SJCRH30 (cell line): ENCODE measurements at regions not wholly inside any gene's neighbourhood (a gene's known extent, or its start where the extent isn't known, plus 50 kb on each side); places are given as distances from the start of the nearest gene placed in this dataset.

Experiments used
- DNase-seq, 2 experiments: peaks; one replicate each; pipeline ENCODE4 v3.0.0-alpha.2; 2015 to 2020
- H3K27ac ChIP-seq: fragments of 250-450 bp; sonication (Bioruptor Pico); 2 replicates; pipeline ENCODE4 v1.5.1; 2020; ENCODE audit warnings: mild to moderate bottlenecking, moderate library complexity
- H3K27me3 ChIP-seq: fragments of 250-450 bp; sonication (Bioruptor Pico); 2 replicates; pipeline ENCODE4 v1.5.1; 2020; ENCODE audit warnings: mild to moderate bottlenecking, moderate library complexity
- H3K36me3 ChIP-seq: fragments of 250-450 bp; sonication (Bioruptor Pico); 2 replicates; pipeline ENCODE4 v1.5.1; 2020; ENCODE audit warnings: mild to moderate bottlenecking, moderate library complexity
- H3K4me1 ChIP-seq: fragments of 250-450 bp; sonication (Bioruptor Pico); 2 replicates; pipeline ENCODE4 v1.5.1; 2020; ENCODE audit warnings: mild to moderate bottlenecking, moderate library complexity
- H3K4me3 ChIP-seq: fragments of 250-450 bp; sonication (Bioruptor Pico); 2 replicates; pipeline ENCODE4 v1.5.1; 2020; ENCODE audit warnings: mild to moderate bottlenecking, moderate library complexity
- H3K9me3 ChIP-seq: fragments of 250-450 bp; sonication (Bioruptor Pico); replicated peaks from 2 replicates; pipeline ENCODE4 v1.5.1; 2020; ENCODE audit warnings: mild to moderate bottlenecking, moderate library complexity

- H3K27me3 ChIP-seq, result no peaks in the 10 kb centered on the region
- no peaks in the 10 kb centered on the region for H3K36me3 ChIP-seq
- peak; percentile 7 to 17 for DNase-seq
- H3K9me3 ChIP-seq, result no peaks in the 10 kb centered on the region
- no peak overlapping the region for H3K4me3 ChIP-seq
- no peaks in the 10 kb centered on the region for H3K4me1 ChIP-seq
- H3K27ac ChIP-seq, result no peak overlapping the region
These were observed 57.3 kb upstream of the CEP83 start for GRCh38 chr12:94516985-94517384.

- Histone ChIP-seq H3K27ac (no peak overlapping the region), H3K4me3 (no peak overlapping the region), H3K4me1 (no peaks in the 10 kb centered on the region), H3K27me3 (no peaks in the 10 kb centered on the region), H3K36me3 (no peaks in the 10 kb centered on the region), H3K9me3 (no peaks in the 10 kb centered on the region)
- no peak for DNase-seq
These were observed 53.9 kb upstream of the CEP83 start for GRCh38 chr12:94513527-94513926.

GRCh38 chr12:94511506-94511905, 51.8 kb upstream of the CEP83 start:
- Histone ChIP-seq H3K4me3 (no peak overlapping the region), H3K9me3 (no peaks in the 10 kb centered on the region), H3K36me3 (no peaks in the 10 kb centered on the region), H3K4me1 (no peaks in the 10 kb centered on the region), H3K27ac (no peak overlapping the region), H3K27me3 (no peaks in the 10 kb centered on the region)
- no peak for DNase-seq

GRCh38 chr12:94510128-94510527, 50.5 kb upstream of the CEP83 start:
- Histone ChIP-seq H3K27me3 (no peaks in the 10 kb centered on the region), H3K9me3 (no peaks in the 10 kb centered on the region), H3K4me3 (no peak overlapping the region), H3K36me3 (no peaks in the 10 kb centered on the region), H3K4me1 (no peaks in the 10 kb centered on the region), H3K27ac (no peak overlapping the region)
- no peak for DNase-seq
